GM18520 (cell line): ENCODE measurements at regions not wholly inside any gene's neighbourhood (a gene's known extent, or its start where the extent isn't known, plus 50 kb on each side); places are given as distances from the start of the nearest gene placed in this dataset.

Experiments
- ATAC-seq: cut with Tn5 transposase; IDR thresholded peaks from one replicate; pipeline ENCODE4 v1.9.1; 2021; ENCODE audit not compliant: unreplicated experiment

GRCh38 chr2:51484605-51485004, 452.7 kb upstream of the NRXN1 start:
- ATAC-seq = no peak

DNA sequence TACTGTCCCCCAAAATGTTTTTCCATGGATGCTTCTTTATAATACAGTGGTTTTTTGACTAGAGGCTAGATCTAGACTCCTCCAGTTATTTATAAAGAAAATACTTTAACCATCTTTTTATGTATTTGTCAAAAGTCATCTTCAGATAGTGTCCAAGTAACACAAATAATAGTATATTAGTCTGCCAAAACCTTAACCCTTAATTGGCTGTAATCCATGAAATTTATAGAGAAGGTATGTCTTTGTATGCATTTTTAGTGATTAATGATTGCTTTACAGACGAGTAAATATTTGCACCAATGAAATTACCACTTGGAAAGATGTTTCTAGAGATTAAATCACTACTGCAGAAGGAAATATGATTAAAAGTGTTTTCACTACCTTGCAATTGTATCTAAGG, 451.8 kb upstream of the NRXN1 start:
- no peak for ATAC-seq

- ATAC-seq = no peak
Observed at GRCh38 chr2:51472783-51473182, 440.9 kb upstream of the NRXN1 start.

- ATAC-seq = no peak
Observed at GRCh38 chr2:51472300-51472699, 440.4 kb upstream of the NRXN1 start.

DNA sequence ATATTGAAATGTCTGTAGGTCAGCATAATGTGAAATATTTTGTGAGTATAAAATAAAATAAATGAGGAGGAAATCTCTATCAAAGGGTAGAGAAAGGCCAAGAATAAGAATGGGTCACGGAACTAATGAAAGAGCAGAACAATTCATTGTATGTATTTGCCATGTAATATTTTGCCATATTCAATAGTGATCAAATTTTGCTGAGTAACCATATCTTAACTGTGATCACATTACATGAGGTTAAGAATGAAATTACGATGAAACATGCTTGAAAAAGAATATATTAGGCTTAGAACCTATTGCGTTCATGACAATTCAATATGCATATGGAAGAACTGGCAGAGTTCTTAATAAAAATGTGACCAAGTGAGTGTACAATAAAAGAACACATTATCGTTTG, 437.2 kb upstream of the NRXN1 start:
- no peak for ATAC-seq

GRCh38 chr2:51465326-51465725, 433.4 kb upstream of the NRXN1 start:
- ATAC-seq = no peak

DNA sequence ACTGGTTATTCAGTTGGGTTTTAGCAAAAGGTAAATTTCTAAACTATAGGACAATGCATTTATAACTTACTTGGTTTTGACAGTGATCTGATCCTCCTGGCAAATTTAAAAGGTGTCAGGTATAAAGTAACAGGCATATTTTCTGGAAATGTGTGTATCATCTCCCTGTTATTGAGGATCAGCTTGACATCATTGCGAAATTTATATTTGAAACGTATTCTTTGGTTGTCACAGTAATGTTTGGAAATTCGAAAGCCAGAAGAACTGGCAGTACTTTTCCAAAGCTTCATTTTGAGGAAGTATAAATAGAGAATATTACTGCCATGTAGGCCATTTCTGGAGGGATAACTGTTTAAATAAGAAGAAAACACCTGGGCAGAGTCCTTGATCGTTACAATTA, 422.2 kb upstream of the NRXN1 start:
- no peak for ATAC-seq

- no peak for ATAC-seq
Observed at GRCh38 chr2:51448911-51449310, 417.0 kb upstream of the NRXN1 start.

GRCh38 chr2:51441786-51442185, 409.9 kb upstream of the NRXN1 start:
- ATAC-seq = no peak

DNA sequence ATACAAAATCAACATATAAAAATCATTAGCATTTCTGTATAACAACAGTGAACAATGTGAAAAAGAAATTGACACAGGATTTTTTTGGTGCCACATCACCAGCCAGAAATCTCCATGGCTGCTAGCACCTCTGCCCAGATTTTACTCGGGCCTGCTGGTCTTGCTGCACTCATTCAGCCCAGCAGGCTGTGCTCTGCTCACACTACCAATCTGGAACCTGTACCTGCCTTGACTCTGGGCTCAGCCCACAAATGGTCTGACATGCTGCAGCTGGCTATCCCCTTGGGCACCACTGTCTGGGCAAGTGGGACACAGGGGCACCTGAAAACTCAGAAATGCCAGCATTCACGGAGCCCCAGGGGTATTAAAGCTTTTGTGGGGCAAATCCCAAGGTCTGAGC, 392.5 kb upstream of the NRXN1 start:
- no peak for ATAC-seq

- no peak for ATAC-seq
Observed at GRCh38 chr2:51420511-51420910, 388.6 kb upstream of the NRXN1 start.

DNA sequence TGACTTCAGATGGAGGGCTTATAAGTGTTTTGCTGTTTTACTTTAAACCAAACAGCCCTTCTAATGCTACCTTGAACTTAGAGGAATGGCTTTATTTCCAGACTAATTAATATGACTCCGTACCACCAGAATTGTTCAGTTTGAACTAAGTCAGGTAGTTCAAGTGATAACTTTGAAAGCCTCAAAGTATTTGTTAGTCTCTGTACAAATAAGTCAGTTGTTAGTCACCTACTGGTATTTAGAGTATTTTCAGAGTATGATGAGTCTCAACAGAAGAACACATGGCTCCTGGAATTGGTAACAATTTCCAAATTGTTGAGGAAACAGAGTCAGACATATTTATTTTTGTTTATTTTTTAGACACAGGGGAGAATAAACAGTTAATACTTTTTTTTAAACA, 381.8 kb upstream of the NRXN1 start:
- no peak for ATAC-seq

DNA sequence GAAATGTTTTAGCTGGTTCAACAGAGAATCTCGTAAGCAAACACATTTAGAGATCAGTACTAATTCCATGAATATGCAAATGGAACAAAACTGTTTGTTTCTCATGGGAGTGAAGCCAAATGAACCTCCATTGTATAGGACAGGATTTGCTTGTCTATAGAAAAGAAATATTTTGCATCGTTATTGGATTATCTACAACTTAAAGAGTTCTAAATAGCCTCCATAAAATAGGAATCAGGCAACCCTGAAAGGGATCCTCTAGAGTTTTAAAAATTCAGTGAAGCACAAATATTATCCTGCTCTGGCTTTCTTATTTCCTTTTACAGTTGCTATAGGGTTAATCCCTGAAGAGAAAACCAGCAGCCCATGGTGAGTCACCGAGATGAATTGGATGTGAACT, 378.4 kb upstream of the NRXN1 start:
- ATAC-seq = no peak

DNA sequence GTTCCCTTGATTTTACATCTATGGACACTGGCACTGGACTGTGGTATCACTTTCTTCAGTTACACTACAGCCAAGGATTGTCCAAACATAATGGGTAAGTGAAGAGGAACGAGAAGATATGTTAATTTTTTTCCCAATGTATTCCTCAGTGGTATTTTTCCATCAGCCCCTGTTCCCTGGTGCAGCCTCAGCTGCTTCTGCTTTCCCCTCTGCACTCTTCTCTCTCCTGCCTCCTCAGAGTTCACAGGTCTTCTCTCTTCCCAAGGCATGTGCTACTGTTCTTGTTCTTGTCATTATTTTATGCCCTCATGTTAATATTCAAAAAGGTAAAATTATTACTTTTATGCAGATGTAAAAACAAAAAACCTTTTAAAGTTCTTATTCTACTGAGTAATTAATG, 378.0 kb upstream of the NRXN1 start:
- no peak for ATAC-seq

DNA sequence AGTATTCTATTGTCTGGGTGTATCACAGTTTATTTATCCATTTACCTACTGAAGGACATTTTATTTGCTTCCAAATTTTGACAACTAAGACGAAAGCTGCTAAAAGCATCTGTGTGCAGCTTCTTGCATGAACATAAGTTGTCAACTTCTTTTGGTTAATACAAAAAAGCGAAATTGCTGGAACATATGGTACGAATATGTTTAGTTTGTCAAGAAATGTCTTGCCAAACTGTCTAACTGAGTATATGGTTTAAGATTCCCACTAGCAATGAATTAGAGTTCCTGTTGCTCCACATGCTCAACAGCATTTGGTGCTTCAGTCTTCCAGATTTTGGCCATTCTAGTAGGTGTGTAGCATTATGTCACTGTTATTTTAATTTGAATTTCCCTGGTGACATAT, 372.3 kb upstream of the NRXN1 start:
- no peak for ATAC-seq

- no peak for ATAC-seq
Observed at GRCh38 chr2:51401546-51401945, 369.6 kb upstream of the NRXN1 start.

GRCh38 chr2:51387235-51387634, 355.3 kb upstream of the NRXN1 start:
- no peak for ATAC-seq

DNA sequence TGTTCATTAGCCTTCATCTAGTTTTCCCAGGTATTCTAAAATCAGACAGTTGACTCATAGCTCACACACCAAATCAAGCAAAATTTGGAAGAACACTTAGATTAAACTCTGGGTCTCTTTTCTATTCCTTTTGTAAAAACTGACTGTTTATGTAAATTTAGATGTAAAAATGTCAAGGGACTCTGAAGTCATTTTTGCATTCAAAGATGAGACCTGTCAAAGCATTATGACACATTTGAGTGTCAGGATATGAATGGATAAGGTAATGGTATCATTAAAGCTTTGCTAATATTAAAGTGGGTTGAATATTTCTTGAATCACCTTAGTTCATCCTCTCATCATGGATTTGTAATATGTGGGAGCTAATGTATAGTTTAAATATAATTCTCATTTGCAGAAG, 348.1 kb upstream of the NRXN1 start:
- ATAC-seq = no peak

- no peak for ATAC-seq
Observed at GRCh38 chr2:51368250-51368649, 336.3 kb upstream of the NRXN1 start.

DNA sequence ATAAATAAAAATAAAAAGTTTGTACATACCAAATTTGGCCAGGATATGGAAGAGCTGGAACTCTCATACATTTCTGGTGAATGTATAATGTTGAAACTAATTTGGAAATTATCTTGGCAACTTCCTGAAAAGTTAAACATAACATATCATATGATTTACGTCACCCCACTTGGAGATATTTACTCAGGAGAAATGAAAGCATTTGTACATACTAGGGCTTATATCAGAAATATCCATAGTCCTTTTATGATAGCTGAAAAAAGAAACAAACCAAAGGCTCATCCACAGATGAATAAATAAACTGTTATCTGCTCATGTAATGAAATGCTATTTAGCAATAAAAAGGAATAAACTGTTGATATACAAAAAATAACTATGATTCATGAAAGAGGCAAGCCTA, 318.2 kb upstream of the NRXN1 start:
- no peak for ATAC-seq

- ATAC-seq = no peak
Observed at GRCh38 chr2:51344886-51345285, 313.0 kb upstream of the NRXN1 start.

DNA sequence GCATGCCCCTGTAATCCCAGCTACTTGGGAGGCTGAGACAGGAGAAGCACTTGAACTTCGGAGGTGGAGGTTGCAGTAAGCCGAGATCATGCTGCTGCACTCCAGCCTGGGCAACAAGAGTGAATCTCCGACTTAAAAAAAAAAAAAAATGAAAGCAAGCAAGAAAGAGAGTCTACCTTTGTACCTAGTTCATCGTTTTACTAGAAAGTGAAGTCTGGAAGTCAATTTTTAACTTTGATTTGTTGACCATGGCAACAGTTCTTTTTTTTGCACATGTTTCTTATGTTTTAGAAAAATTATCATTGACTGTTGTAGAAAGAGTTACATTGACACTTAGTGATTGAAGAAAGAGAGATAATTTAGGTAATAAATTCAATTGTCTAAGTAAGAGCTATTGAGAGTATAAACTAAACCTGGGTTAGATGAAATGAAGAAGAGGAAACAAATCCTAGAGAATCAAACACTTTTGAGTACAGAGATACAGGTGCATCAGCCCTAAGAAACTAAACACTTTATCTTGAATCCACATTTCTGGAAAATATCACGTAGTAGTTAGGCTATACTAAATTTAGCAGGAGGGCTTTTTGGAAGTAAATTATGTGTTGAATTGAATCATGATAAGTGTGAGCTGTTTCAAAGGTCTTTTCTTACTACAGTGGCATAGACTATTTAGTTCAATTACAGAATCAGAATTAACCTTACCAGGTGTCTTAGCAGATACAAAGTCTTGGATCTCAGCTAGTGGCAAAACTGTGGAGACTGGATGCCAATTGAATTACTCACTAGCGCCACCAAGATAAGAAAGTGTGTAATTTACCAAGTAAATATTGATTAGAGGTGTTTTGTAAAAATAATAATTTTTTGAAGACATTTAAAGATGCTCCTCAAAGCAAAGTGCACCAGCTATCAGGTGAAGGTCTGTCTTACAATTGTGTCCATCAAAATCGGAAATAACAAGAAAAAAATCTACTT, 303.4 kb upstream of the NRXN1 start:
- ATAC-seq = no peak

DNA sequence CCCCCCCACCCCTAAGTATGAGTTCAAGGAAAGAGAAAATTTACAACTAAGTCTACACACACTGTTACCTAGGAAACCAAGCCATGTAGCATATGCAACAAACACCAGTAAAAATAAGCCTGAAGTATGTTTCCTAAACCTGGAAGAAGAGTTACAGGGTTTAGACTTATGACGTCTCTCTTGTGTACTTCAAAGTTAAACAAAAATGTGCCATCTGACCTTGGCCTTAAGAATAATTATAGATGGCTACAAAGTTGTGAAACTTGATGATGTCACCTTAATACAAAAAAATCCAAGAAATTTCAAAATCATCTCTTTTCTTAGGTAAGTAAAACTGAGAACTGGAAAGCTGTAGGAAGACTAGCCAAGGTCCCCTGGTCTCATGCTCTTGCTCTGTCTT, 297.6 kb upstream of the NRXN1 start:
- no peak for ATAC-seq
